Right lobe of liver (tissue), 4 donors: ENCODE measurements at regions not wholly inside any gene's neighbourhood (a gene's known extent, or its start where the extent isn't known, plus 50 kb on each side); places are given as distances from the start of the nearest gene placed in this dataset.

Source experiments
- CTCF ChIP-seq, 4 donors: fragments of 200-600 bp in 3 of 4; fragments of 450-650 bp in 1 of 4; IDR thresholded peaks; one replicate each; pipeline versions ENCODE4 v1.5.1 to v1.8.0; 2016 to 2022; ENCODE audit warnings: antibody characterized with exemption in 4 of 4, mild to moderate bottlenecking in 2 of 4
- POLR2A ChIP-seq: fragments of 450-650 bp; IDR thresholded peaks from one replicate; pipeline ENCODE4 v1.6.1; 2017; ENCODE audit warnings: antibody characterized with exemption, mild to moderate bottlenecking
- donor health status: DM: no; HTN: no; CAD: no.
- donor health status: DM: no; HTN: no; CAD: no.
- donor health status: DM: no; HTN: yes; CAD: no.

GRCh38 chr15:60120100-60120499, 116.0 kb downstream of the FOXB1 start:
- TF ChIP-seq POLR2A (no peak), CTCF (IDR thresholded peaks at IDR 0.05) (no peak)
